Immature natural killer cell (primary cell): ENCODE measurements at regions not wholly inside any gene's neighbourhood (a gene's known extent, or its start where the extent isn't known, plus 50 kb on each side); places are given as distances from the start of the nearest gene placed in this dataset.

Experiments used
- DNase-seq, 3 donors: peaks; one replicate each; pipeline ENCODE4 v3.0.0; 2022; ENCODE audit warnings: mixed read lengths in 1 of 3
- H3K27ac Mint-ChIP-seq, 6 donors: one replicate each; pipeline ENCODE4 v1.8.0; 2020; ENCODE audit warnings: mixed read lengths in 6 of 6, mild to moderate bottlenecking in 5 of 6, inconsistent platforms in 4 of 6, moderate library complexity in 3 of 6
- H3K27me3 Mint-ChIP-seq, 3 donors: one replicate each; pipeline ENCODE4 v1.8.0; 2020 to 2021; ENCODE audit warnings: low read depth in 3 of 3, mild to moderate bottlenecking in 3 of 3, mixed read lengths in 3 of 3, moderate library complexity in 3 of 3, inconsistent platforms in 1 of 3
- H3K36me3 Mint-ChIP-seq, 3 donors: one replicate each; pipeline ENCODE4 v1.8.0; 2020; ENCODE audit warnings: mixed read lengths in 3 of 3, inconsistent platforms in 2 of 3, mild to moderate bottlenecking in 2 of 3
- H3K4me1 Mint-ChIP-seq, 2 donors: one replicate each; pipeline ENCODE4 v1.8.0; 2020; ENCODE audit warnings: inconsistent platforms in 2 of 2, mild to moderate bottlenecking in 2 of 2, mixed read lengths in 2 of 2, moderate library complexity in 1 of 2
- H3K4me3 Mint-ChIP-seq, 5 donors: one replicate each; pipeline ENCODE4 v1.8.0; 2020; ENCODE audit warnings: mild to moderate bottlenecking in 5 of 5, mixed read lengths in 5 of 5, inconsistent platforms in 3 of 5, moderate library complexity in 3 of 5
- H3K9me3 Mint-ChIP-seq, 6 donors: one replicate each; pipeline ENCODE4 v1.8.0; 2020; ENCODE audit warnings: mild to moderate bottlenecking in 6 of 6, mixed read lengths in 6 of 6, inconsistent platforms in 4 of 6, moderate library complexity in 3 of 6

GRCh38 chr11:119807841-119808240 lies 78.8 kb upstream of the NECTIN1 start:
- no peaks in the 10 kb centered on the region for H3K4me1 Mint-ChIP-seq
- H3K4me3 Mint-ChIP-seq: no peak overlapping the region
- H3K27me3 Mint-ChIP-seq: peaks cover 0 to 6% (median 4%) of the 10 kb centered on the region in 3 donors
- H3K9me3 Mint-ChIP-seq: no peaks in the 10 kb centered on the region
- no peak overlapping the region for H3K27ac Mint-ChIP-seq
- DNase-seq: no peak
- H3K36me3 Mint-ChIP-seq: no peaks in the 10 kb centered on the region

- no peak overlapping the region for H3K27ac Mint-ChIP-seq
- H3K4me3 Mint-ChIP-seq: no peak overlapping the region
- no peaks in the 10 kb centered on the region for H3K4me1 Mint-ChIP-seq
- no peak for DNase-seq
- peaks cover 0 to 6% (median 4%) of the 10 kb centered on the region in 3 donors for H3K27me3 Mint-ChIP-seq
- H3K36me3 Mint-ChIP-seq: no peaks in the 10 kb centered on the region
- H3K9me3 Mint-ChIP-seq: no peaks in the 10 kb centered on the region
These were observed 78.4 kb upstream of the NECTIN1 start for GRCh38 chr11:119807402-119807801.

- Mint-ChIP-seq H3K9me3 (no peaks in the 10 kb centered on the region), H3K4me3 (no peak overlapping the region), H3K4me1 (no peaks in the 10 kb centered on the region), H3K36me3 (no peaks in the 10 kb centered on the region), H3K27ac (no peak overlapping the region), H3K27me3 (peaks cover 2 to 6% (median 2%) of the 10 kb centered on the region in 3 donors)
- DNase-seq: no peak
These were observed 77.3 kb upstream of the NECTIN1 start for GRCh38 chr11:119806064-119806915.

- no peak for DNase-seq
- Mint-ChIP-seq H3K27me3 (peaks cover 2 to 6% (median 2%) of the 10 kb centered on the region in 3 donors), H3K27ac (no peak overlapping the region)
These were observed 76.7 kb upstream of the NECTIN1 start for GRCh38 chr11:119805663-119806062.

GRCh38 chr11:119804698-119805097 lies 75.7 kb upstream of the NECTIN1 start:
- no peak overlapping the region for H3K27ac Mint-ChIP-seq
- no peak overlapping the region for H3K4me3 Mint-ChIP-seq
- H3K4me1 Mint-ChIP-seq: no peaks in the 10 kb centered on the region
- peaks cover 2 to 3% (median 2%) of the 10 kb centered on the region in 3 donors for H3K27me3 Mint-ChIP-seq
- no peaks in the 10 kb centered on the region for H3K9me3 Mint-ChIP-seq
- no peak for DNase-seq
- H3K36me3 Mint-ChIP-seq: no peaks in the 10 kb centered on the region

More at GRCh38 chr11:119805663-119806062, 76.7 kb upstream of the NECTIN1 start:
- no peaks in the 10 kb centered on the region for H3K36me3 Mint-ChIP-seq
- H3K4me3 Mint-ChIP-seq: no peak overlapping the region
- H3K9me3 Mint-ChIP-seq: no peaks in the 10 kb centered on the region
- H3K4me1 Mint-ChIP-seq: no peaks in the 10 kb centered on the region

GRCh38 chr11:119803726-119804294 lies 74.8 kb upstream of the NECTIN1 start:
- Mint-ChIP-seq H3K27me3 (peaks cover 2 to 6% (median 5%) of the 10 kb centered on the region in 3 donors), H3K9me3 (no peaks in the 10 kb centered on the region), H3K4me1 (no peaks in the 10 kb centered on the region), H3K4me3 (no peak overlapping the region), H3K27ac (no peak overlapping the region), H3K36me3 (no peaks in the 10 kb centered on the region)
- DNase-seq: no peak

- no peak for DNase-seq
- H3K4me1 Mint-ChIP-seq: no peaks in the 10 kb centered on the region
- no peak overlapping the region for H3K4me3 Mint-ChIP-seq
- H3K27me3 Mint-ChIP-seq: peaks cover 2 to 6% (median 2%) of the 10 kb centered on the region in 3 donors
- no peak overlapping the region for H3K27ac Mint-ChIP-seq
- no peaks in the 10 kb centered on the region for H3K36me3 Mint-ChIP-seq
- no peaks in the 10 kb centered on the region for H3K9me3 Mint-ChIP-seq
These were observed 74.1 kb upstream of the NECTIN1 start for GRCh38 chr11:119803139-119803538.

- no peak overlapping the region for H3K27ac Mint-ChIP-seq
- no peaks in the 10 kb centered on the region for H3K9me3 Mint-ChIP-seq
- peaks cover 2 to 6% (median 2%) of the 10 kb centered on the region in 3 donors for H3K27me3 Mint-ChIP-seq
- no peak overlapping the region for H3K4me3 Mint-ChIP-seq
- DNase-seq: no peak
- H3K36me3 Mint-ChIP-seq: no peaks in the 10 kb centered on the region
- no peaks in the 10 kb centered on the region for H3K4me1 Mint-ChIP-seq
These were observed 73.7 kb upstream of the NECTIN1 start for GRCh38 chr11:119802670-119803069.

GRCh38 chr11:119800619-119801018 lies 71.6 kb upstream of the NECTIN1 start:
- Mint-ChIP-seq H3K27ac (no peak overlapping the region), H3K9me3 (no peaks in the 10 kb centered on the region), H3K4me3 (no peak overlapping the region), H3K36me3 (no peaks in the 10 kb centered on the region), H3K27me3 (peaks cover 2 to 10% (median 2%) of the 10 kb centered on the region in 3 donors), H3K4me1 (no peaks in the 10 kb centered on the region)
- DNase-seq: no peak

GRCh38 chr11:119800171-119800570 lies 71.2 kb upstream of the NECTIN1 start:
- no peak for DNase-seq
- H3K9me3 Mint-ChIP-seq: no peaks in the 10 kb centered on the region
- H3K27me3 Mint-ChIP-seq: peaks cover 2 to 8% (median 4%) of the 10 kb centered on the region in 3 donors
- H3K27ac Mint-ChIP-seq: no peak overlapping the region
- no peaks in the 10 kb centered on the region for H3K4me1 Mint-ChIP-seq
- H3K4me3 Mint-ChIP-seq: no peak overlapping the region
- H3K36me3 Mint-ChIP-seq: no peaks in the 10 kb centered on the region

GRCh38 chr11:119798656-119799055 lies 69.7 kb upstream of the NECTIN1 start:
- H3K9me3 Mint-ChIP-seq: no peaks in the 10 kb centered on the region
- H3K27me3 Mint-ChIP-seq: peaks cover 2 to 8% (median 4%) of the 10 kb centered on the region in 3 donors
- no peak overlapping the region for H3K27ac Mint-ChIP-seq
- no peaks in the 10 kb centered on the region for H3K36me3 Mint-ChIP-seq
- H3K4me1 Mint-ChIP-seq: no peaks in the 10 kb centered on the region
- DNase-seq: no peak
- no peak overlapping the region for H3K4me3 Mint-ChIP-seq

GRCh38 chr11:119797736-119798135 lies 68.7 kb upstream of the NECTIN1 start:
- H3K36me3 Mint-ChIP-seq: no peaks in the 10 kb centered on the region
- H3K9me3 Mint-ChIP-seq: no peaks in the 10 kb centered on the region
- DNase-seq: no peak
- no peak overlapping the region for H3K27ac Mint-ChIP-seq
- peaks cover 4 to 13% (median 4%) of the 10 kb centered on the region in 3 donors for H3K27me3 Mint-ChIP-seq
- H3K4me1 Mint-ChIP-seq: no peaks in the 10 kb centered on the region
- no peak overlapping the region for H3K4me3 Mint-ChIP-seq

GRCh38 chr11:119797123-119797611 lies 68.2 kb upstream of the NECTIN1 start:
- Mint-ChIP-seq H3K27me3 (peaks cover 4 to 15% (median 4%) of the 10 kb centered on the region in 3 donors), H3K4me3 (no peak overlapping the region), H3K9me3 (no peaks in the 10 kb centered on the region), H3K4me1 (no peaks in the 10 kb centered on the region), H3K36me3 (no peaks in the 10 kb centered on the region), H3K27ac (no peak overlapping the region)
- no peak for DNase-seq

GRCh38 chr11:119796363-119797060 lies 67.5 kb upstream of the NECTIN1 start:
- no peaks in the 10 kb centered on the region for H3K4me1 Mint-ChIP-seq
- H3K27ac Mint-ChIP-seq: no peak overlapping the region

More at GRCh38 chr11:119796363-119797060, 67.5 kb upstream of the NECTIN1 start:
- H3K4me3 Mint-ChIP-seq: no peak overlapping the region
- H3K36me3 Mint-ChIP-seq: no peaks in the 10 kb centered on the region
- no peaks in the 10 kb centered on the region for H3K9me3 Mint-ChIP-seq
- no peak for DNase-seq
- H3K27me3 Mint-ChIP-seq: peaks cover 3 to 15% (median 4%) of the 10 kb centered on the region in 3 donors
